ENCODE measurements at regions not wholly inside any gene's neighbourhood (a gene's known extent, or its start where the extent isn't known, plus 50 kb on each side); places are given as distances from the start of the nearest gene placed in this dataset.

DNA sequence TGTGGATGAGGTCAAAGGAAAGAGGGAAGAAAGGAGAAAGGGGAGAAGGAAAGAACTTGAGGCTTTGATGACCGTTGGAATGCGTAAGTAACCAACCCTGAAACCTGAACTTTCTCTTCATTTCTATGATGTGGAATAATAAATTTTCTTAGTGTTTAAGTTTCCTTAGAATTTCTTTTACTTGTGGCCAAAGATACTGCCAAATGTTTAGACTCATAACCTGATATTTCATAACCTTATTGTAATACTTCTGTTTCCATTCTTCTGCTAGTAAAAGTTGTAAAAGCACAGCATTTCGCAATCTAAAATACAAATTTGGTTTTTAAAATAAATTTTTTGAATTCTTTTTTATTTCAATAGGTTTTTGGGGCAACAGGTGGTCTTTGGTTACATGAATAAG is 258.5 kb upstream of the GIMD1 start:
- TF ChIP-seq, protein P1, sequence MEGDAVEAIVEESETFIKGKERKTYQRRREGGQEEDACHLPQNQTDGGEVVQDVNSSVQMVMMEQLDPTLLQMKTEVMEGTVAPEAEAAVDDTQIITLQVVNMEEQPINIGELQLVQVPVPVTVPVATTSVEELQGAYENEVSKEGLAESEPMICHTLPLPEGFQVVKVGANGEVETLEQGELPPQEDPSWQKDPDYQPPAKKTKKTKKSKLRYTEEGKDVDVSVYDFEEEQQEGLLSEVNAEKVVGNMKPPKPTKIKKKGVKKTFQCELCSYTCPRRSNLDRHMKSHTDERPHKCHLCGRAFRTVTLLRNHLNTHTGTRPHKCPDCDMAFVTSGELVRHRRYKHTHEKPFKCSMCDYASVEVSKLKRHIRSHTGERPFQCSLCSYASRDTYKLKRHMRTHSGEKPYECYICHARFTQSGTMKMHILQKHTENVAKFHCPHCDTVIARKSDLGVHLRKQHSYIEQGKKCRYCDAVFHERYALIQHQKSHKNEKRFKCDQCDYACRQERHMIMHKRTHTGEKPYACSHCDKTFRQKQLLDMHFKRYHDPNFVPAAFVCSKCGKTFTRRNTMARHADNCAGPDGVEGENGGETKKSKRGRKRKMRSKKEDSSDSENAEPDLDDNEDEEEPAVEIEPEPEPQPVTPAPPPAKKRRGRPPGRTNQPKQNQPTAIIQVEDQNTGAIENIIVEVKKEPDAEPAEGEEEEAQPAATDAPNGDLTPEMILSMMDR (tag by site-specific recombination; IDR thresholded peaks at IDR 0.05) = no peak
- TF ChIP-seq ZNF404 (tag by site-specific recombination; IDR thresholded peaks at IDR 0.05) (no peak), ZNF132 (tag by site-specific recombination; IDR thresholded peaks at IDR 0.05; ENCODE audit: borderline replicate concordance) (no peak)
- TF ChIP-seq, protein P2, sequence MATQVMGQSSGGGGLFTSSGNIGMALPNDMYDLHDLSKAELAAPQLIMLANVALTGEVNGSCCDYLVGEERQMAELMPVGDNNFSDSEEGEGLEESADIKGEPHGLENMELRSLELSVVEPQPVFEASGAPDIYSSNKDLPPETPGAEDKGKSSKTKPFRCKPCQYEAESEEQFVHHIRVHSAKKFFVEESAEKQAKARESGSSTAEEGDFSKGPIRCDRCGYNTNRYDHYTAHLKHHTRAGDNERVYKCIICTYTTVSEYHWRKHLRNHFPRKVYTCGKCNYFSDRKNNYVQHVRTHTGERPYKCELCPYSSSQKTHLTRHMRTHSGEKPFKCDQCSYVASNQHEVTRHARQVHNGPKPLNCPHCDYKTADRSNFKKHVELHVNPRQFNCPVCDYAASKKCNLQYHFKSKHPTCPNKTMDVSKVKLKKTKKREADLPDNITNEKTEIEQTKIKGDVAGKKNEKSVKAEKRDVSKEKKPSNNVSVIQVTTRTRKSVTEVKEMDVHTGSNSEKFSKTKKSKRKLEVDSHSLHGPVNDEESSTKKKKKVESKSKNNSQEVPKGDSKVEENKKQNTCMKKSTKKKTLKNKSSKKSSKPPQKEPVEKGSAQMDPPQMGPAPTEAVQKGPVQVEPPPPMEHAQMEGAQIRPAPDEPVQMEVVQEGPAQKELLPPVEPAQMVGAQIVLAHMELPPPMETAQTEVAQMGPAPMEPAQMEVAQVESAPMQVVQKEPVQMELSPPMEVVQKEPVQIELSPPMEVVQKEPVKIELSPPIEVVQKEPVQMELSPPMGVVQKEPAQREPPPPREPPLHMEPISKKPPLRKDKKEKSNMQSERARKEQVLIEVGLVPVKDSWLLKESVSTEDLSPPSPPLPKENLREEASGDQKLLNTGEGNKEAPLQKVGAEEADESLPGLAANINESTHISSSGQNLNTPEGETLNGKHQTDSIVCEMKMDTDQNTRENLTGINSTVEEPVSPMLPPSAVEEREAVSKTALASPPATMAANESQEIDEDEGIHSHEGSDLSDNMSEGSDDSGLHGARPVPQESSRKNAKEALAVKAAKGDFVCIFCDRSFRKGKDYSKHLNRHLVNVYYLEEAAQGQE (tag by site-specific recombination; IDR thresholded peaks at IDR 0.05) = no peak
